ENCODE measurements at regions not wholly inside any gene's neighbourhood (a gene's known extent, or its start where the extent isn't known, plus 50 kb on each side); places are given as distances from the start of the nearest gene placed in this dataset.

DNA sequence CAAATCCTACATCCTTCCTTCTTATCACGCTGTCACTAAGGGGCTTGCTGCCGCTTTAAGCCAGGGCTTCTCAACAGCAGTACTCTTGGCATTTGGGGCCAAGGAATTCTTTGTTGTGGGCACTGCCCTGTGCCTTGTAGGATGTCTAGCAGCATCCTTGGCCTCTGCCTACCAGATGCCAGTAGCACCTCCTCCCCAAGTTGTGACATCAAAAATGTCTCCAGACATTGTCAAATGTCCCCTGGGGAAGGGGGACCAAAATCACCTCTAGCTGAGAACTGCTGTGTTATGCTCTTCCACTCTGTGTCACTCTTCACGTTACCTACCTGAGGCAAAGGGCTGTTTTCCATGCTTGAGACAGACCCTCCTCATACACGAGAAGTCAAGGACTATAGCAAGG is 400.3 kb upstream of the POU3F1 start:
- DNase-seq (ENCODE audit: low spot score) (no peak), ATAC-seq (no peak)
- ChIA-PET POLR2A (no interaction called here), CTCF (interaction anchor here (1.8 kb wide), 1 partner anchor 43 kb away, joined by 4 read pairs; no protein-coding TSS in a partner anchor)
- H3K36me3 Mint-ChIP-seq: peaks cover 13% of the 10 kb centered on the region
- no peak overlapping the region for H3K4me3 Mint-ChIP-seq
- 0 out of 2 replicates have a peak, but pooled peaks cover 4% of the 10 kb centered on the region for H3K9me3 Mint-ChIP-seq
- H3K4me1 Mint-ChIP-seq: peaks cover 36% of the 10 kb centered on the region
- H3K27me3 Mint-ChIP-seq (ENCODE audit: low read depth): no peaks in the 10 kb centered on the region
- no peak overlapping the region for H3K27ac Mint-ChIP-seq
- TF ChIP-seq, protein P1, sequence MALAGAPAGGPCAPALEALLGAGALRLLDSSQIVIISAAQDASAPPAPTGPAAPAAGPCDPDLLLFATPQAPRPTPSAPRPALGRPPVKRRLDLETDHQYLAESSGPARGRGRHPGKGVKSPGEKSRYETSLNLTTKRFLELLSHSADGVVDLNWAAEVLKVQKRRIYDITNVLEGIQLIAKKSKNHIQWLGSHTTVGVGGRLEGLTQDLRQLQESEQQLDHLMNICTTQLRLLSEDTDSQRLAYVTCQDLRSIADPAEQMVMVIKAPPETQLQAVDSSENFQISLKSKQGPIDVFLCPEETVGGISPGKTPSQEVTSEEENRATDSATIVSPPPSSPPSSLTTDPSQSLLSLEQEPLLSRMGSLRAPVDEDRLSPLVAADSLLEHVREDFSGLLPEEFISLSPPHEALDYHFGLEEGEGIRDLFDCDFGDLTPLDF (CRISPR knock-in tag; IDR thresholded peaks at IDR 0.05): no peak
- TF ChIP-seq RELA (CRISPR knock-in tag; IDR thresholded peaks at IDR 0.05; ENCODE audit: borderline replicate concordance) (no peak), FOXJ3 (CRISPR knock-in tag; IDR thresholded peaks at IDR 0.05; ENCODE audit: borderline replicate concordance) (no peak), ZBTB21 (CRISPR knock-in tag; IDR thresholded peaks at IDR 0.05; ENCODE audit: borderline replicate concordance) (no peak), CBFB (CRISPR knock-in tag; IDR thresholded peaks at IDR 0.05; ENCODE audit: low read depth) (no peak), ESRRA (CRISPR knock-in tag; IDR thresholded peaks at IDR 0.05; ENCODE audit: borderline replicate concordance) (no peak), SP1 (CRISPR knock-in tag; conservative IDR thresholded peaks at IDR 0.05) (no peak), TCF7 (CRISPR knock-in tag; IDR thresholded peaks at IDR 0.05; ENCODE audit: low read depth) (no peak)
- TF ChIP-seq, protein P2, sequence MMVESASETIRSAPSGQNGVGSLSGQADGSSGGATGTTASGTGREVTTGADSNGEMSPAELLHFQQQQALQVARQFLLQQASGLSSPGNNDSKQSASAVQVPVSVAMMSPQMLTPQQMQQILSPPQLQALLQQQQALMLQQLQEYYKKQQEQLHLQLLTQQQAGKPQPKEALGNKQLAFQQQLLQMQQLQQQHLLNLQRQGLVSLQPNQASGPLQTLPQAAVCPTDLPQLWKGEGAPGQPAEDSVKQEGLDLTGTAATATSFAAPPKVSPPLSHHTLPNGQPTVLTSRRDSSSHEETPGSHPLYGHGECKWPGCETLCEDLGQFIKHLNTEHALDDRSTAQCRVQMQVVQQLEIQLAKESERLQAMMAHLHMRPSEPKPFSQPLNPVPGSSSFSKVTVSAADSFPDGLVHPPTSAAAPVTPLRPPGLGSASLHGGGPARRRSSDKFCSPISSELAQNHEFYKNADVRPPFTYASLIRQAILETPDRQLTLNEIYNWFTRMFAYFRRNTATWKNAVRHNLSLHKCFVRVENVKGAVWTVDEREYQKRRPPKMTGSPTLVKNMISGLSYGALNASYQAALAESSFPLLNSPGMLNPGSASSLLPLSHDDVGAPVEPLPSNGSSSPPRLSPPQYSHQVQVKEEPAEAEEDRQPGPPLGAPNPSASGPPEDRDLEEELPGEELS (CRISPR knock-in tag; IDR thresholded peaks at IDR 0.05): no peak
- TF ChIP-seq, protein P3, sequence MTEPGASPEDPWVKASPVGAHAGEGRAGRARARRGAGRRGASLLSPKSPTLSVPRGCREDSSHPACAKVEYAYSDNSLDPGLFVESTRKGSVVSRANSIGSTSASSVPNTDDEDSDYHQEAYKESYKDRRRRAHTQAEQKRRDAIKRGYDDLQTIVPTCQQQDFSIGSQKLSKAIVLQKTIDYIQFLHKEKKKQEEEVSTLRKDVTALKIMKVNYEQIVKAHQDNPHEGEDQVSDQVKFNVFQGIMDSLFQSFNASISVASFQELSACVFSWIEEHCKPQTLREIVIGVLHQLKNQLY (CRISPR knock-in tag; IDR thresholded peaks at IDR 0.05): no peak
- TF ChIP-seq, protein P4, sequence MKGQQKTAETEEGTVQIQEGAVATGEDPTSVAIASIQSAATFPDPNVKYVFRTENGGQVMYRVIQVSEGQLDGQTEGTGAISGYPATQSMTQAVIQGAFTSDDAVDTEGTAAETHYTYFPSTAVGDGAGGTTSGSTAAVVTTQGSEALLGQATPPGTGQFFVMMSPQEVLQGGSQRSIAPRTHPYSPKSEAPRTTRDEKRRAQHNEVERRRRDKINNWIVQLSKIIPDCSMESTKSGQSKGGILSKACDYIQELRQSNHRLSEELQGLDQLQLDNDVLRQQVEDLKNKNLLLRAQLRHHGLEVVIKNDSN (CRISPR knock-in tag; IDR thresholded peaks at IDR 0.05): no peak

- no peak overlapping the region for H3K4me3 Mint-ChIP-seq
These were observed 398.3 kb upstream of the POU3F1 start for GRCh38 chr1:38444770-38445442.

More at GRCh38 chr1:38444770-38445442, 398.3 kb upstream of the POU3F1 start:
- ATAC-seq: no peak
- ChIA-PET CTCF (interaction anchor here (1.0 to 2.5 kb wide), 3 partner anchors 41 to 58 kb away, joined by 3 to 7 read pairs (median 3); no protein-coding TSS in a partner anchor), POLR2A (no interaction called here)
- H3K9me3 Mint-ChIP-seq: peaks cover 17% of the 10 kb centered on the region
- H3K27ac Mint-ChIP-seq: no peak overlapping the region
- H3K36me3 Mint-ChIP-seq: peaks cover 33% of the 10 kb centered on the region
- peaks cover 30% of the 10 kb centered on the region for H3K4me1 Mint-ChIP-seq
- DNase-seq (ENCODE audit: low spot score): no peak
- TF ChIP-seq, protein P5, sequence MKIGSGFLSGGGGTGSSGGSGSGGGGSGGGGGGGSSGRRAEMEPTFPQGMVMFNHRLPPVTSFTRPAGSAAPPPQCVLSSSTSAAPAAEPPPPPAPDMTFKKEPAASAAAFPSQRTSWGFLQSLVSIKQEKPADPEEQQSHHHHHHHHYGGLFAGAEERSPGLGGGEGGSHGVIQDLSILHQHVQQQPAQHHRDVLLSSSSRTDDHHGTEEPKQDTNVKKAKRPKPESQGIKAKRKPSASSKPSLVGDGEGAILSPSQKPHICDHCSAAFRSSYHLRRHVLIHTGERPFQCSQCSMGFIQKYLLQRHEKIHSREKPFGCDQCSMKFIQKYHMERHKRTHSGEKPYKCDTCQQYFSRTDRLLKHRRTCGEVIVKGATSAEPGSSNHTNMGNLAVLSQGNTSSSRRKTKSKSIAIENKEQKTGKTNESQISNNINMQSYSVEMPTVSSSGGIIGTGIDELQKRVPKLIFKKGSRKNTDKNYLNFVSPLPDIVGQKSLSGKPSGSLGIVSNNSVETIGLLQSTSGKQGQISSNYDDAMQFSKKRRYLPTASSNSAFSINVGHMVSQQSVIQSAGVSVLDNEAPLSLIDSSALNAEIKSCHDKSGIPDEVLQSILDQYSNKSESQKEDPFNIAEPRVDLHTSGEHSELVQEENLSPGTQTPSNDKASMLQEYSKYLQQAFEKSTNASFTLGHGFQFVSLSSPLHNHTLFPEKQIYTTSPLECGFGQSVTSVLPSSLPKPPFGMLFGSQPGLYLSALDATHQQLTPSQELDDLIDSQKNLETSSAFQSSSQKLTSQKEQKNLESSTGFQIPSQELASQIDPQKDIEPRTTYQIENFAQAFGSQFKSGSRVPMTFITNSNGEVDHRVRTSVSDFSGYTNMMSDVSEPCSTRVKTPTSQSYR (CRISPR knock-in tag; IDR thresholded peaks at IDR 0.05): no peak
- TF ChIP-seq GRHL2 (CRISPR knock-in tag; IDR thresholded peaks at IDR 0.05; ENCODE audit: insufficient replicate concordance, severe bottlenecking) (no peak), NFE2L1 (CRISPR knock-in tag; IDR thresholded peaks at IDR 0.05) (no peak), HMGA2 (CRISPR knock-in tag; IDR thresholded peaks at IDR 0.05) (no peak), ERG (CRISPR knock-in tag; IDR thresholded peaks at IDR 0.05) (no peak), TEAD4 (CRISPR knock-in tag; IDR thresholded peaks at IDR 0.05) (no peak), ZNF121 (CRISPR knock-in tag; IDR thresholded peaks at IDR 0.05) (no peak), PRRX2 (CRISPR knock-in tag; IDR thresholded peaks at IDR 0.05) (no peak), ATF1 (CRISPR knock-in tag; IDR thresholded peaks at IDR 0.05) (no peak), NFYB (CRISPR knock-in tag; conservative IDR thresholded peaks at IDR 0.05; ENCODE audit: low read depth) (no peak), ZNF263 (CRISPR knock-in tag; IDR thresholded peaks at IDR 0.05; ENCODE audit: low read depth) (no peak)
- H3K27me3 Mint-ChIP-seq (ENCODE audit: low read depth): no peaks in the 10 kb centered on the region

Data from WTC11 (cell line).